ENCODE measurements at regions not wholly inside any gene's neighbourhood (a gene's known extent, or its start where the extent isn't known, plus 50 kb on each side); places are given as distances from the start of the nearest gene placed in this dataset.

- no peak for DNase-seq (ENCODE audit: low read depth in 2 of 2)
These were observed 210.6 kb downstream of the TFCP2L1 start for GRCh38 chr2:121074293-121074932.

GRCh38 chr2:121075006-121075551, 209.9 kb downstream of the TFCP2L1 start:
- no peak for DNase-seq (ENCODE audit: low read depth in 2 of 2)

GRCh38 chr2:121075641-121076497, 209.1 kb downstream of the TFCP2L1 start:
- no peak for DNase-seq (ENCODE audit: low read depth in 2 of 2)

GRCh38 chr2:121076498-121076820, 208.5 kb downstream of the TFCP2L1 start:
- no peak for DNase-seq (ENCODE audit: low read depth in 2 of 2)

- peak; percentile 18 to 32 for DNase-seq (ENCODE audit: low read depth in 2 of 2)
These were observed 208.0 kb downstream of the TFCP2L1 start for GRCh38 chr2:121076885-121077549.

GRCh38 chr2:121078899-121079298, 206.1 kb downstream of the TFCP2L1 start:
- DNase-seq (ENCODE audit: low read depth in 2 of 2): no peak

GRCh38 chr2:121080013-121080772, 204.8 kb downstream of the TFCP2L1 start:
- no peak for DNase-seq (ENCODE audit: low read depth in 2 of 2)

GRCh38 chr2:121081701-121082100, 203.3 kb downstream of the TFCP2L1 start:
- DNase-seq (ENCODE audit: low read depth in 2 of 2): no peak

GRCh38 chr2:121082191-121082590, 202.8 kb downstream of the TFCP2L1 start:
- no peak for DNase-seq (ENCODE audit: low read depth in 2 of 2)

GRCh38 chr2:121084130-121084680, 200.8 kb downstream of the TFCP2L1 start:
- no peak for DNase-seq (ENCODE audit: low read depth in 2 of 2)

GRCh38 chr2:121085801-121086200, 199.2 kb downstream of the TFCP2L1 start:
- DNase-seq (ENCODE audit: low read depth in 2 of 2): no peak

- DNase-seq (ENCODE audit: low read depth in 2 of 2): no peak
These were observed 198.6 kb downstream of the TFCP2L1 start for GRCh38 chr2:121086450-121086849.

- no peak for DNase-seq (ENCODE audit: low read depth in 2 of 2)
These were observed 197.9 kb downstream of the TFCP2L1 start for GRCh38 chr2:121087117-121087516.

- no peak for DNase-seq (ENCODE audit: low read depth in 2 of 2)
These were observed 196.5 kb downstream of the TFCP2L1 start for GRCh38 chr2:121088251-121089165.

GRCh38 chr2:121089166-121089510, 195.9 kb downstream of the TFCP2L1 start:
- DNase-seq (ENCODE audit: low read depth in 2 of 2): no peak

GRCh38 chr2:121090088-121090715, 194.8 kb downstream of the TFCP2L1 start:
- no peak for DNase-seq (ENCODE audit: low read depth in 2 of 2)

- DNase-seq (ENCODE audit: low read depth in 2 of 2): no peak
These were observed 192.9 kb downstream of the TFCP2L1 start for GRCh38 chr2:121092095-121092494.

- no peak for DNase-seq (ENCODE audit: low read depth in 2 of 2)
These were observed 191.3 kb downstream of the TFCP2L1 start for GRCh38 chr2:121093692-121094091.

- DNase-seq (ENCODE audit: low read depth in 2 of 2): no peak
These were observed 190.9 kb downstream of the TFCP2L1 start for GRCh38 chr2:121094101-121094500.

- DNase-seq (ENCODE audit: low read depth in 2 of 2): no peak
These were observed 190.2 kb downstream of the TFCP2L1 start for GRCh38 chr2:121094845-121095244.
